Epithelial cell of esophagus (primary cell): ENCODE measurements at regions not wholly inside any gene's neighbourhood (a gene's known extent, or its start where the extent isn't known, plus 50 kb on each side); places are given as distances from the start of the nearest gene placed in this dataset.
"Not testable (repeated sequence)": the region's sequence is repeated elsewhere in the genome, so short reads cannot be mapped to it uniquely, and the experiment has no call there.

Experiments used
- DNase-seq: peaks from one replicate; pipeline ENCODE4 v3.0.0; 2010; ENCODE audit warnings: low read depth
- H3K4me3 ChIP-seq: 2 replicates; pipeline ENCODE4 v1.5.1; 2011; ENCODE audit warnings: mild to moderate bottlenecking, low read length, control low read depth
- TF ChIP-seq, protein P1 (sequence below): IDR thresholded peaks from 2 replicates; pipeline ENCODE4 v1.5.1; 2011; ENCODE audit warnings: low read depth, mild to moderate bottlenecking, low read length, control low read depth, inconsistent platforms; ENCODE audit not compliant: insufficient read depth; ENCODE audit errors: missing control alignments

GRCh38 chrX:97907791-97908190 is 1024.1 kb downstream of the RPA4 start:
- H3K4me3 ChIP-seq = no peak overlapping the region
- TF ChIP-seq, protein P1, sequence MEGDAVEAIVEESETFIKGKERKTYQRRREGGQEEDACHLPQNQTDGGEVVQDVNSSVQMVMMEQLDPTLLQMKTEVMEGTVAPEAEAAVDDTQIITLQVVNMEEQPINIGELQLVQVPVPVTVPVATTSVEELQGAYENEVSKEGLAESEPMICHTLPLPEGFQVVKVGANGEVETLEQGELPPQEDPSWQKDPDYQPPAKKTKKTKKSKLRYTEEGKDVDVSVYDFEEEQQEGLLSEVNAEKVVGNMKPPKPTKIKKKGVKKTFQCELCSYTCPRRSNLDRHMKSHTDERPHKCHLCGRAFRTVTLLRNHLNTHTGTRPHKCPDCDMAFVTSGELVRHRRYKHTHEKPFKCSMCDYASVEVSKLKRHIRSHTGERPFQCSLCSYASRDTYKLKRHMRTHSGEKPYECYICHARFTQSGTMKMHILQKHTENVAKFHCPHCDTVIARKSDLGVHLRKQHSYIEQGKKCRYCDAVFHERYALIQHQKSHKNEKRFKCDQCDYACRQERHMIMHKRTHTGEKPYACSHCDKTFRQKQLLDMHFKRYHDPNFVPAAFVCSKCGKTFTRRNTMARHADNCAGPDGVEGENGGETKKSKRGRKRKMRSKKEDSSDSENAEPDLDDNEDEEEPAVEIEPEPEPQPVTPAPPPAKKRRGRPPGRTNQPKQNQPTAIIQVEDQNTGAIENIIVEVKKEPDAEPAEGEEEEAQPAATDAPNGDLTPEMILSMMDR = no peak
- DNase-seq = no peak

DNA sequence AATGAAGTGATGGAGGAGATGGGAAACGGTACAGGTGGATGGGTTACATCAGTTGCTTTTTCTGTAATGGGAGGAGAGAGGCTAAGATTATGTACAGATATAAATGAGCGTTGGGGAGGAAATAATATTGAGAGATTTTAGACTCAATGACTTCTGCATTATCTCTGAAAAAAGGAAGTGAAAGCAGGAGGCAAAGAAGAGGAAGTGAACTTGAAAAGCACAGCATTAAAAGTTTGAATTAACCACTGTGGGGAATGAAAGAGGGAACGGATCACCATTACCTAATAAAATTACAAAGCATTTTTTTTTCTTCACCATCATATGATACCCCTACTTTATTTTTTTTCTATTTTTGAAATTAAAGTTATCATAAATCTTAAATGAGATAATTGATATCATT is 1025.5 kb downstream of the RPA4 start:
- no peak overlapping the region for H3K4me3 ChIP-seq
- no peak for DNase-seq
- TF ChIP-seq, protein P1 = no peak

DNA sequence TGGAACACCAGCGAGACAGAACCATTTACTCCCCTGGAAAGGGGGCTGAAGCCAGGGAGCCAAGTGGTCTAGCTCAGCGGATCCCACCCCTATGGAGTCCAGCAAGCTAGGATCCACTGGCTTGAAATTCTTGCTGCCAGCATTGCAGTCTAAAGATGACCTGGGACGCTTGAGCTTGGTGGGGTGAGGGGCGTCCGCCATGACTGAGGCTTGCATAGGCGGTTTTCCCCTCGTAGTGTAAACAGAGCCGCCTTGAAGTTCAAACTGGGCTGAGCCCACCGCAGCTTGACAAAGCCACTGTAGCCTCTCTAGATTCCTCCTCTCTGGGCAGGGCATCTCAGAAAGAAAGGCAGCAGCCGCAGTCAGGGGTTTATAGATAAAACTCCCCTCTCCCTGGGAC is 1031.7 kb downstream of the RPA4 start:
- H3K4me3 ChIP-seq, DNase-seq: not testable (repeated sequence)

- DNase-seq, H3K4me3 ChIP-seq: not testable (repeated sequence)
Observed at GRCh38 chrX:97921223-97921622, 1037.5 kb downstream of the RPA4 start.

GRCh38 chrX:97931586-97931985 is 1047.9 kb downstream of the RPA4 start:
- no peak overlapping the region for H3K4me3 ChIP-seq
- DNase-seq = no peak
- TF ChIP-seq, protein P1 = no peak

DNA sequence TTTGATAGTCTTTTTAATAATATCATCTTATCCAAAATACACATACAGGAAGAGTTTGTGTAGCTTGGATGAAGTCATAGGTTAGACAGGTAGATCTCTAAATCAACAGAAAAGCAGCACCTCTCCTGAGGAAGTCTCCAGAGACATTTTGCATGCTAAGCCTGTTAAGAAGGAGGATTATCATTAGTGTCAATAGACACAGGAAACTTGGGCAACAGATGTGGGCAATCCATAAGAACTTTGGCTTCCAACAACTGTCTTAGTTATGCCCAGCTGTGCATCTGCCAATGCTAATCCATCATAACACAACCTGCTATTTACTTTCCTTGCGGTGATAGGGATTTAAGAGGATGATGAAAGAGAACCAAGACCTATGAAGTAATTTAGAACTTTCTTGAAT is 1052.6 kb downstream of the RPA4 start:
- TF ChIP-seq, protein P1 = no peak
- H3K4me3 ChIP-seq = no peak overlapping the region
- DNase-seq = no peak

GRCh38 chrX:97938706-97939105 is 1055.0 kb downstream of the RPA4 start:
- no peak overlapping the region for H3K4me3 ChIP-seq
- TF ChIP-seq, protein P1 = no peak
- DNase-seq = no peak

- H3K4me3 ChIP-seq = no peak overlapping the region
- no peak for DNase-seq
- TF ChIP-seq, protein P1 = no peak
Observed at GRCh38 chrX:97968376-97969163, 1084.9 kb downstream of the RPA4 start.
